ENCODE measurements at regions not wholly inside any gene's neighbourhood (a gene's known extent, or its start where the extent isn't known, plus 50 kb on each side); places are given as distances from the start of the nearest gene placed in this dataset.

- Histone ChIP-seq H3K4me1 (ENCODE audit: insufficient read depth, low read length) (no peaks in the 10 kb centered on the region), H3K36me3 (ENCODE audit: insufficient read depth, low read length) (no peaks in the 10 kb centered on the region), H3K27ac (ENCODE audit: low read depth, low read length) (no peak overlapping the region), H3K27me3 (ENCODE audit: insufficient read depth, low read length, poor library complexity, severe bottlenecking) (no peaks in the 10 kb centered on the region), H3K4me3 (ENCODE audit: low read length) (no peak overlapping the region), H3K9me3 (ENCODE audit: low read length) (no peaks in the 10 kb centered on the region)
- ChIA-PET POLR2A (no interaction called here), CTCF (no interaction called here)
- no peaks in the 10 kb centered on the region for H3K4me1 Mint-ChIP-seq
- H3K27ac Mint-ChIP-seq = no peak overlapping the region
- no peak for DNase-seq
- H3K27me3 Mint-ChIP-seq = no peaks in the 10 kb centered on the region
- no peaks in the 10 kb centered on the region for H3K36me3 Mint-ChIP-seq
- no peak overlapping the region for H3K4me3 Mint-ChIP-seq
- H3K9me3 Mint-ChIP-seq = peaks cover 1 to 17% (median 11%) of the 10 kb centered on the region in 5 donors
Observed at GRCh38 chr12:61974461-61974860, 285.7 kb upstream of the USP15 start.

- no peak overlapping the region for H3K4me3 ChIP-seq (ENCODE audit: low read length)
- ChIA-PET POLR2A (no interaction called here), CTCF (interaction anchor here (0.6 kb wide), 1 partner anchor 24 kb away, joined by 3 read pairs; no protein-coding TSS in a partner anchor)
- H3K36me3 Mint-ChIP-seq = no peaks in the 10 kb centered on the region
- no peaks in the 10 kb centered on the region for H3K9me3 ChIP-seq (ENCODE audit: low read length)
- no peaks in the 10 kb centered on the region for H3K4me1 Mint-ChIP-seq
- H3K36me3 ChIP-seq (ENCODE audit: insufficient read depth, low read length) = no peaks in the 10 kb centered on the region
- H3K9me3 Mint-ChIP-seq = peaks cover 0 to 5% (median 1%) of the 10 kb centered on the region in 5 donors
- no peak overlapping the region for H3K4me3 Mint-ChIP-seq
- H3K27ac Mint-ChIP-seq = no peak overlapping the region
- DNase-seq = no peak
- no peaks in the 10 kb centered on the region for H3K27me3 Mint-ChIP-seq
- no peaks in the 10 kb centered on the region for H3K27me3 ChIP-seq (ENCODE audit: insufficient read depth, low read length, poor library complexity, severe bottlenecking)
- no peaks in the 10 kb centered on the region for H3K4me1 ChIP-seq (ENCODE audit: insufficient read depth, low read length)
- no peak overlapping the region for H3K27ac ChIP-seq (ENCODE audit: low read depth, low read length)
Observed at GRCh38 chr12:61985830-61986229, 274.4 kb upstream of the USP15 start.

GRCh38 chr12:61987173-61987572, 273.0 kb upstream of the USP15 start:
- Mint-ChIP-seq H3K27me3 (no peaks in the 10 kb centered on the region), H3K4me3 (no peak overlapping the region), H3K9me3 (peaks cover 0 to 5% (median 1%) of the 10 kb centered on the region in 5 donors), H3K4me1 (no peaks in the 10 kb centered on the region), H3K36me3 (no peaks in the 10 kb centered on the region), H3K27ac (no peak overlapping the region)
- Histone ChIP-seq H3K9me3 (ENCODE audit: low read length) (no peaks in the 10 kb centered on the region), H3K4me3 (ENCODE audit: low read length) (no peak overlapping the region), H3K36me3 (ENCODE audit: insufficient read depth, low read length) (no peaks in the 10 kb centered on the region), H3K27ac (ENCODE audit: low read depth, low read length) (no peak overlapping the region), H3K4me1 (ENCODE audit: insufficient read depth, low read length) (no peaks in the 10 kb centered on the region), H3K27me3 (ENCODE audit: insufficient read depth, low read length, poor library complexity, severe bottlenecking) (no peaks in the 10 kb centered on the region)
- POLR2A ChIA-PET = no interaction called here
- no peak for DNase-seq
- CTCF ChIA-PET = no interaction called here

GRCh38 chr12:61991661-61992060, 268.5 kb upstream of the USP15 start:
- Histone ChIP-seq H3K4me1 (ENCODE audit: insufficient read depth, low read length) (no peaks in the 10 kb centered on the region), H3K4me3 (ENCODE audit: low read length) (no peak overlapping the region)
- CTCF ChIA-PET = no interaction called here

GRCh38 chr12:61993734-61994345, 266.4 kb upstream of the USP15 start:
- CTCF ChIA-PET = no interaction called here

More at GRCh38 chr12:61991661-61992060, 268.5 kb upstream of the USP15 start:
- H3K4me1 Mint-ChIP-seq = no peaks in the 10 kb centered on the region
- Histone ChIP-seq H3K27me3 (ENCODE audit: insufficient read depth, low read length, poor library complexity, severe bottlenecking) (no peaks in the 10 kb centered on the region), H3K9me3 (ENCODE audit: low read length) (no peaks in the 10 kb centered on the region), H3K27ac (ENCODE audit: low read depth, low read length) (no peak overlapping the region), H3K36me3 (ENCODE audit: insufficient read depth, low read length) (no peaks in the 10 kb centered on the region)
- POLR2A ChIA-PET = no interaction called here
- no peak overlapping the region for H3K27ac Mint-ChIP-seq
- no peaks in the 10 kb centered on the region for H3K36me3 Mint-ChIP-seq
- no peak for DNase-seq
- no peaks in the 10 kb centered on the region for H3K27me3 Mint-ChIP-seq
- H3K9me3 Mint-ChIP-seq = peaks cover 0 to 2% (median 0%) of the 10 kb centered on the region in 5 donors
- H3K4me3 Mint-ChIP-seq = no peak overlapping the region

GRCh38 chr12:61996717-61997116, 263.5 kb upstream of the USP15 start:
- no peak overlapping the region for H3K27ac Mint-ChIP-seq
- no peaks in the 10 kb centered on the region for H3K27me3 ChIP-seq (ENCODE audit: insufficient read depth, low read length, poor library complexity, severe bottlenecking)
- H3K36me3 ChIP-seq (ENCODE audit: insufficient read depth, low read length) = no peaks in the 10 kb centered on the region
- H3K9me3 Mint-ChIP-seq = peaks cover 0 to 3% (median 0%) of the 10 kb centered on the region in 5 donors
- no peaks in the 10 kb centered on the region for H3K36me3 Mint-ChIP-seq
- H3K4me1 ChIP-seq (ENCODE audit: insufficient read depth, low read length) = no peaks in the 10 kb centered on the region
- no peaks in the 10 kb centered on the region for H3K4me1 Mint-ChIP-seq
- DNase-seq = no peak
- no peak overlapping the region for H3K27ac ChIP-seq (ENCODE audit: low read depth, low read length)
- ChIA-PET CTCF (no interaction called here), POLR2A (no interaction called here)
- H3K4me3 Mint-ChIP-seq = no peak overlapping the region
- H3K9me3 ChIP-seq (ENCODE audit: low read length) = no peaks in the 10 kb centered on the region
- H3K4me3 ChIP-seq (ENCODE audit: low read length) = no peak overlapping the region
- H3K27me3 Mint-ChIP-seq = peaks cover 0 to 3% of the 10 kb centered on the region in 2 donors

More at GRCh38 chr12:61993734-61994345, 266.4 kb upstream of the USP15 start:
- Histone ChIP-seq H3K27ac (ENCODE audit: low read depth, low read length) (no peak overlapping the region), H3K9me3 (ENCODE audit: low read length) (no peaks in the 10 kb centered on the region), H3K27me3 (ENCODE audit: insufficient read depth, low read length, poor library complexity, severe bottlenecking) (no peaks in the 10 kb centered on the region), H3K4me3 (ENCODE audit: low read length) (no peak overlapping the region), H3K4me1 (ENCODE audit: insufficient read depth, low read length) (no peaks in the 10 kb centered on the region), H3K36me3 (ENCODE audit: insufficient read depth, low read length) (no peaks in the 10 kb centered on the region)
- peaks cover 0 to 3% of the 10 kb centered on the region in 2 donors for H3K27me3 Mint-ChIP-seq
- peaks cover 0 to 5% (median 0%) of the 10 kb centered on the region in 5 donors for H3K9me3 Mint-ChIP-seq
- DNase-seq = no peak
- POLR2A ChIA-PET = no interaction called here
- H3K36me3 Mint-ChIP-seq = no peaks in the 10 kb centered on the region
- H3K4me1 Mint-ChIP-seq = no peaks in the 10 kb centered on the region
- no peak overlapping the region for H3K27ac Mint-ChIP-seq
- H3K4me3 Mint-ChIP-seq = no peak overlapping the region

- no peaks in the 10 kb centered on the region for H3K4me1 ChIP-seq (ENCODE audit: insufficient read depth, low read length)
- no peaks in the 10 kb centered on the region for H3K4me1 Mint-ChIP-seq
- peaks cover 0 to 3% (median 0%) of the 10 kb centered on the region in 5 donors for H3K9me3 Mint-ChIP-seq
- H3K4me3 Mint-ChIP-seq = no peak overlapping the region
- H3K36me3 ChIP-seq (ENCODE audit: insufficient read depth, low read length) = no peaks in the 10 kb centered on the region
- no peaks in the 10 kb centered on the region for H3K27me3 ChIP-seq (ENCODE audit: insufficient read depth, low read length, poor library complexity, severe bottlenecking)
- DNase-seq = no peak
- peaks cover 0 to 3% of the 10 kb centered on the region in 2 donors for H3K27me3 Mint-ChIP-seq
- ChIA-PET CTCF (no interaction called here), POLR2A (no interaction called here)
- no peaks in the 10 kb centered on the region for H3K9me3 ChIP-seq (ENCODE audit: low read length)
- H3K4me3 ChIP-seq (ENCODE audit: low read length) = no peak overlapping the region
- no peaks in the 10 kb centered on the region for H3K36me3 Mint-ChIP-seq
- H3K27ac ChIP-seq (ENCODE audit: low read depth, low read length) = no peak overlapping the region
- H3K27ac Mint-ChIP-seq = no peak overlapping the region
Observed at GRCh38 chr12:61998791-61999190, 261.4 kb upstream of the USP15 start.

GRCh38 chr12:61999311-61999710, 260.9 kb upstream of the USP15 start:
- peaks cover 0 to 3% of the 10 kb centered on the region in 2 donors for H3K27me3 Mint-ChIP-seq
- Histone ChIP-seq H3K4me1 (ENCODE audit: insufficient read depth, low read length) (no peaks in the 10 kb centered on the region), H3K36me3 (ENCODE audit: insufficient read depth, low read length) (no peaks in the 10 kb centered on the region), H3K27me3 (ENCODE audit: insufficient read depth, low read length, poor library complexity, severe bottlenecking) (no peaks in the 10 kb centered on the region), H3K4me3 (ENCODE audit: low read length) (no peak overlapping the region), H3K27ac (ENCODE audit: low read depth, low read length) (no peak overlapping the region), H3K9me3 (ENCODE audit: low read length) (no peaks in the 10 kb centered on the region)
- peaks cover 0 to 3% (median 0%) of the 10 kb centered on the region in 5 donors for H3K9me3 Mint-ChIP-seq
- ChIA-PET POLR2A (no interaction called here), CTCF (no interaction called here)
- H3K4me1 Mint-ChIP-seq = no peaks in the 10 kb centered on the region
- H3K36me3 Mint-ChIP-seq = no peaks in the 10 kb centered on the region
- no peak for DNase-seq
- H3K4me3 Mint-ChIP-seq = no peak overlapping the region
- no peak overlapping the region for H3K27ac Mint-ChIP-seq

Data from CD8-positive, alpha-beta memory T cell (primary cell).